CD4-positive, alpha-beta T cell treated with Interleukin-4 for 1 hour (primary cell): ENCODE measurements at regions not wholly inside any gene's neighbourhood (a gene's known extent, or its start where the extent isn't known, plus 50 kb on each side); places are given as distances from the start of the nearest gene placed in this dataset.

Source experiments
- DNase-seq, 2 donors: peaks; one replicate each; pipeline ENCODE4 v3.0.0-alpha.2; 2020 to 2022

DNA sequence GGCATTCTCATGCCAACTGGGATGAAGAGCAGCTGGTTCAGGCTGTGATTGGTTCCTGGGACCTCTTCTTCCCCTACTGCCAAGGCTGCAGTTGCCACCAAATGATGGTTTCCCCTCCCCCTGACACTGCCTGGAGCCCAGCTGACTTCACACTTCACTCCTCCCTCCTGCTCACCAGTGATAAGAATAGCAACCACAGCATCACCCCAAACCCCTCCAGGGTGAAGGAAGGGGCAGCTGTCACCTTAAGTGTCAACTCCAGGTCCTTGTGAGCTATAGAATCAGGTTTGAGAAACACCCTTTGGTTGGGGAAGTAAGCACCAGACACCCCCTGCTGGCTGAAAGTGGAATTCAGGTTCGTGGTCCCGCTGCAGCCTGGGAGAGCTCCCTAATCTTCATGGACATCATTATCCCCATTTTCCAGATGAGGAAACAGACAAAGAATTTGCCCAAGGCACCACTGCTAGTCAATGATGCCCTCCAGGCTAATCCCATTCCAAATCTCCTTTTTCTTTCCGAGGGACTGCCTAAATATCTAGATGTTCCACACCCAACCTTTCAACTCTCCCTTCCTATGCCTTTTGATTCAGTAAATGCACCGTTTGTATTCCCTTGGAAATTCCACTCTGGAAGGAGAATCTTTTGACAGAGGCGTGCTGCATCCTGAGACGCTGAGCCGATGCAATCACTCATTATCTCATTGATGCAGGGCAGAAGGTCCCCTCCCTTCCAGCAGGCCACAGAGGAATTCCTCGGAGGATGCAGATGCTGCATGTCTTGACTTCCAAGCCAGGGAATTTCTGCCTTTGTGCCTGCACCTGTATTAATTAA is 50.6 kb upstream of the UQCRFS1 start:
- DNase-seq: peak; percentile 59 to 64

DNA sequence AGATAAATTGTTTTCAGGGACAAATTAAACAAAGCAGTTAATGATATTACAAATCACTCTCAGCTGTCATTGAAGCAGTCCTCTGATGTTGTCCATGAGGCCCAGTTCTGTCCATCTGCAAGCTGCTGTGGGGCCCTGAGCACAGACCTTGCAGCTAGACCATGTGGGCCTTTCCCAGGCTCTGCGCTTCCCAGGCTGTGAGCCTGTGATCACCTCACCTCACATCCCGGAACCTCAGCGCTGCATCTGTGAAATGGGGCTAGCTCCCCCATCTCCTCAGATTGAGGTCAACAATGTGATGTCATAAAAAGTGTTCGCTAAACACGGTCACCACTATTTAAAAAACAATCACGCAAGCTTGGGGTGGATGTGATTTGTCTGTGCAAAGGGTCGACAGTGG is 51.9 kb upstream of the UQCRFS1 start:
- DNase-seq: no peak

DNA sequence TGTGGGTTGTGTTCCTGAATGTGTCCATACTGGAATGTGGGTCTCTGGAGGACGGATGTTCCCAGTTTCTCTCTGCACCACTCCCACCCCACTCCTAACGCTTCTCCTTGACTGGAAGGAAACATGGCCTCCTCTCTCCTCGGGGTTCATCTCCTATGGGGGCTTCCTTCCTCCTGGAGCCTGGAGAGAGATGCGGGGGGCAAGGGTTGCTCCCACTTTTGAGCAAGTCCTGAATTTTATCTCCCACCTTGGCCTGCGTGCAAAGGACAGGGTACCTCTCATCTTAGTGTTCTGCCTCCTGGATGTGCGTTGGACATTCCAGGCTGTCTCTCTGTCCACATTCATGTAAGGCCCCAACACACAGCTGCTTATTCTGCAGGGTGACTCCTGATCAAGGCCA is 52.5 kb upstream of the UQCRFS1 start:
- DNase-seq: no peak

DNA sequence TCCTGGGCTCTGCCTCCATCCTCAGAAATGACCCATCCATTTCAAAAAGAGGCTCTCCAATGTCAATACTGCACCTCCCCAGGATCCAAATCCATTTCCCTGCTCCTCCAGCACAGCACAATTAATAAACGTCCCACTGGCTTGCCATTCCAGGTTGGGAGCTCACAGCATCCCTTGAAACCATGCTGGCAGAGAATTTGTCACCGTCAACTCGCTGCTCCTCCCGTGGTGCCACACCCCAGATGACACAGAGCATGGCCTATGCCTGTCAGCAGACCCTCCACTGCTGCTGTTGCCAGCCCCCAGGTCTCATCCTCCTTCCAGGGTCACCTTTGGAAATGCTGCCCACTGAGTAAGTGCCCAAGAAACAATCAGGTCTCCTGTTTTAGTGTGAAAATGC is 53.0 kb upstream of the UQCRFS1 start:
- no peak for DNase-seq

DNA sequence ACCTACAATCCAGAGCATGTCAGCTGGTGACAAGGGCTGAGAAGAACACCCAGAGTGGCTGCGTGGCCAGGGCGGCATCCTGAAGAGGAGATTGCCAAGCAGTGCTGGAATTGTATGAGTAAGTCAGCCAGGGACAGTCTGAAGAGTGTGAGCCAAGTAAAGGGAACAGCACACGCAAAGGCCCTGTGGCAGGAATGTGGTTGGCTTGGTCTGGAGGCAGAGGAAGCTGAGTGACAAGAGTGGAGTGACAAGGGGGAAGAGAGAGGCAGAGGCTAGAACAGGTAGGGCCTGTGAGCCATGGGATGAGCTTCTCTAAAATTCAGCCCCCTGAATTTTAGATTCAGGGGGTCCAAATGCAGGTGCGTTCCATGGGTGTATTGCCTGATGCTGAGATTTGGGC is 53.7 kb upstream of the UQCRFS1 start:
- no peak for DNase-seq

DNA sequence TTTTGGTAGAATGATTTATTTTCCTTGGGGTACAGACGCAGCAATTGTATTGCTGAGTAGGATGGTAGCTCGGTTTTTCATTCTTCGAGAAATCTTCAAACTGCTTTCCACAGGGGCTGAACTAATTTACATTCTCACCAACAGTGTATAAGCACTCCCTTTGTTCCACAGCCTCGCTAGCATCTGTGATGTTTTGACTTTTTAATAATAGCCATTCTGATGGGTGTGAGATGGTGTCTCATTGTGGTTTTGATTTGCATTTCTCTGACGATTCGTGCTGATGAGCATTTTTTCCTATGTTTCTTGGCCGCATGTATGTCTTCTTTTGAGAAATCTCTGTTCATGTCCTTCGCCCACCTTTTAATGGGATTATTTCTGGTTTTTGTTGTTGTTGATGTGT is 54.8 kb upstream of the UQCRFS1 start:
- no peak for DNase-seq

DNA sequence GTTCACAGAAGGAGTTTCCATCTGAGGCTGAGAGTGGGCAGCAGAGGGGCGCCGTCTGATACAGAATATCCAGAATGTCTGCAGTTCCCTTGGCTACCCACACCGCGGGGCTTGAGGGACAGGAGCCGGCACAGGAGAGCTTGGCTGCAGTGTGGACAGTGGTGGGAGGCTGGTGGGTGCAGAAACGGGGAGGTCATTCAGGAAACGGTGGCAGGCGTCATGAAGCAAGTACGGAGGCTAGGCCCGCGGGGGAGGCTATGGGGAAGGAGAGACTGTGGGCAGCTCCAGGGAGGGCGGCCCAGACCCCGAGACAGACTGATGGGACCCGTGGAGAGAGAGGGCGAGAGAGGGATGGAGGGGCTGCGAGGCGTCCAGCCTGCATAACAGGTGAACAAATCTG is 55.2 kb upstream of the UQCRFS1 start:
- DNase-seq: no peak

DNA sequence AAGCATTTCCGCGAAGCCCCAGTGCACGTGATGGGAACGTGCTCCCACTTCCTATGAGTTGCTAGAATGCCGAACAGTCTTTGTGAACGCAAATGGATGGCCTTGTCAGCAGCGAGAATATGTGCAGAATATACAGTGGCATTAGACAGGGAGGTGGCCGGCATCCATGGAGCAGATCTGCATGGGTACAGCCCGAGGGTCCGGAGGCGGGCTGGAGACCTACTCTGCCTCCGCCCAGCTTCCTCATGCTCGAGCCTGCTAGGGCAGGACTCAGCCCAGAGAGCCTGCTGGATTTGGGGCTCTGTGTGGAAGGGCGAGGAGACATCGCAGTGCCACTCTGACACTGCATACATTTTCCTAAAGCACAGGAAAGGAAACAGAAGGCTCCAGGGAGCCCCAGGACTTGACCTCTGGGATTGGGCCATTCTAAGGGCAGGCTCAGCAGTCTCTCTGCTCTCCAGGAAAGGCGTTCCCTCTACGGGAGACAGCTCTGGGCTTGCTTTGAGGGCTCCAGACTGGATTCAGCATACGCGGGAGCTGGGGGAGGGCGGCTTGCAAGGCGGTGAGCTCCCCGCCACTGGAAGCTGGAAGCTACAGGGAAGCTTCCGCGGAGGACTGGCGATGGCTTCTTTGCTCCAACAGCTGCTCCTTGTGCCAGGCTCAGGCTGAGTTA is 55.9 kb upstream of the UQCRFS1 start:
- no peak for DNase-seq

DNA sequence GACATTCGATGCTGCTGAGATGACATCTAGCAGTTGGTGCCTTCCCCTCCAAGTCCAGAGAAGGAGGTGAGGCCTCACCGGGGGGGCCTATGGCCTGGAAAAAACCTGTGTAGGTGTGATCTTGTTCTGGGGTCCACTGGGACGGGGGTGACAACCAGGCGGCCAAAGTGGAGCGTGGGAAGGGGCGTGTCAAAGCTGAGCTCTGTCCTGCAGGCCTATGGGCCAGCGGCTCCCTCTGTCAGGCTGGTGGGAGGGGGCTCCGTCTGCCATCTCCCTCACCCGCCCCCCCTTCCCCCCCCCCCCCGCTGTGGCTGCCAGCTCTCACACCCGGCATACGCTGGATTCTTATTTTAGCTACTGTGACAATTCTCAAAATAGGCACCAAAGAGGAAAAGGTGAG is 56.7 kb upstream of the UQCRFS1 start:
- no peak for DNase-seq

DNA sequence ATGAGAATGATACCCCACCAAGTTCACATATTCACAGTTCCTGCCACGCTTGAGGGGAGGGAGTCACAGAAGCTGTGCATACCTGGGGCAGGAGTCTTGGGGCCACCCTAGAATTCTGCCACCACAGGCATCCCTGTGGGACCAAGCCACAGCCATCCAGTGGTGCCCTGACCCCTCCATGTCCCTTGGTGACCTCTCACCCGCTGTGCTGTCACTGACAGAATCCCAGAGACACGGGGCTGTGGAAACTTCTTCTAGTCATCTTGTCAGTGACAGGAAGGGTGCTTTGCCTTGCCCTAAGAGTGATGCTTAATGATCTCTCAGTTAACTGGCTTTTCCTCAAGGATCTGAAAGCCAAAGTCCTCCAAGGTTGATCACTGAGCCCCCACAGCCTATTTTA is 58.4 kb upstream of the UQCRFS1 start:
- DNase-seq: no peak

DNA sequence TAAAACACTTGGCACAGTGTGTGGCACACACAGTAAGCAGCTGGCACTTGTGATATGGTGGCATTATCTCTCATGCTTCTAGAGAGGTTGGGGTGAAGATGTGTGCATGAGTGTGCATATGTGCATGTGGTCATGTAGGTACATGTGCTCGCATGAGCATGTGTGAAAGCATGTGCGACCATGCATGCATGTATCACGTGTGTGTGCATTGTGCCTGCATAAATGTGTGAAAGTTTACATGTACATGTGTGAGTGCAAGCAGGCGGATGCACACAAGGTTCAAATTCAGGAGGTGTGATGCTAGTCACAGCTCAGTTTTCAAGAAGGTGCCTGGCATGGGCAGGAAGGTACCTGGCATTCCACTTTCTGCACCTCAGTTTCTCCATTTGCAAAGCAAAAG is 59.0 kb upstream of the UQCRFS1 start:
- no peak for DNase-seq

DNA sequence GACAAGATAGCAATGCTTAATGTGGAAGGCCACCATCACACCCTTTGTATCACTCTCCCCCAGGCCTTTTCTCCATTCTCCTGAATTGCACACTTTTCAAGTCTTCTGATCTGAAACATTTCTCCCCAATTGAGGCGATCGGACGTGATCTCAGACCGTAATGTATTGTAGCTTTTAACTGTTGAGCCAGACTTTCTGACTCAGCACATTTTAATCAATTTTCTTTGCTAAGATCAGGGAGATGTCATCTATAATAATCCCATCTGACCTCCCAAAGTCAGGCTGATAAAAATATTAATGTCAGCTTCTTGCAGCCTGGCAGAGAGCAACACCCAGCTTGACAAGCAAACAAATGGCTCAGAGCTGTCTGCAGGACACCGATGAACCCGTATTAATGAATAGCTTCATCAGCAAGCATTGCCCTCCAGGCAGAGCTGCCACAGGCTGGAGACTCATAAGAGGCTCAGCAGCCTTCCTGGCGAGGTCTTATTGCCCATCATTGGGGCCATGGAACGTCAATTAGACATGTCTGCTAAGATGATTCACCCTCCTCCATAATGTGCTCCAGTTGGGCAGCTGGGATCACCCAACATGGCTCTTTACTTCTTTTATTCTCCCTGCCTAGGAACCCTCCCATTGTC is 60.2 kb upstream of the UQCRFS1 start:
- DNase-seq: no peak

DNA sequence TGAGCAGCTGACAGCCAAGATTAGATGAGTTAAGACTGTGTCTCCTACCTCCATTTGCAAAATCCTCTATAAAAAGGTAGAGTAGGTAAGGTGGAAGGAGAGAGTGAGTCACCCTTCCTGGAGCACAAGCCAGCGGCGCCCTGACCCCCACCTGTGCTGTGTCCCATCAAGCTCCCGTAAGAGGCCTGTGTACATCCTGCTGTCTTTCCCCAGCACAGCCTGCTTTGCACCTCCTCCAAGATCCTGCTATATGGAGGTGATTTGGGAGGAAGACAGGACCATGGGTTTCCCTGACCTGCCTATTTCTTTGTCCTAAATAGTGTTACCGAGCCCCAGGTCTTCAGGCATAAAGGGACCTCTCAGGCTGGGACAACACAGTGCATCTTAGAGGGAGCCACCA is 62.3 kb upstream of the UQCRFS1 start:
- no peak for DNase-seq

DNA sequence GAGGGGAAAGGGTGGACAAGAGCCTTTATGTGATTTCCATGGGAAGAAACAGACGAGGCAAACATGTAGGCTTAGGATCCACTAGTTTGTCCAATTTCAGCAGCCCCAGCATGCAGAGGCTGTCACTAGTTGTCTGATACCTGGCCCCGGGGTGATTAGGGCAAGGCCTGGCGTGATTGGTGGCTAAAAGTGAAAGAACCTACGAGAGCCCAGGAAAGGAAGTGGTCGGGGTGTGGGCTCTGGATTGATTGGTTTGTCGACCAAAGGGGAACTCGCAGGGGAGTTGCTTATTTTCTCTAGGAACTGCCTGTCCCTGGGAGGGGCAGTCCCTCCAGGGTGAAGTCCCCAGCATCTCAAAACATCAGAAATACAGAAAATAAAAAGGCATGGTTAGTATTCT is 64.2 kb upstream of the UQCRFS1 start:
- DNase-seq: peak; percentile 71 to 77

DNA sequence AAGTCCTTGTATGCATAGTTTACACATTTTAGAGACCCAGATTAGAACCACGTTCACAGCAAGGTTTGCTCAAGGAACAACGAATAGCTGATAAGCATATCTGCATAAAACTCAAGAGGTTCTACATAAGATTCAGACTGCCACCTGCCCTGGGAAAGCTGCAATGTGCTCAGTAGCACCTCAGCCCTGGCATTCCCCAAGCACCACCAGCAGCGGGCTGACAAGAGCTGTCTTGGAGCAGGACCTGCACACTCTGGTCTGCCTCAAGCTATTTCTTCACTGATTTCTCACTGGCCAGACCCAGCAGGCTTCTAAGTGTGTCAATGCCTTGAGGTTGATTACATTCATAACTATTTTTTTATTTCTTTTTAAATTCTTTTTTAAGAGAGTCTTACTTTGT is 65.8 kb upstream of the UQCRFS1 start:
- no peak for DNase-seq

DNA sequence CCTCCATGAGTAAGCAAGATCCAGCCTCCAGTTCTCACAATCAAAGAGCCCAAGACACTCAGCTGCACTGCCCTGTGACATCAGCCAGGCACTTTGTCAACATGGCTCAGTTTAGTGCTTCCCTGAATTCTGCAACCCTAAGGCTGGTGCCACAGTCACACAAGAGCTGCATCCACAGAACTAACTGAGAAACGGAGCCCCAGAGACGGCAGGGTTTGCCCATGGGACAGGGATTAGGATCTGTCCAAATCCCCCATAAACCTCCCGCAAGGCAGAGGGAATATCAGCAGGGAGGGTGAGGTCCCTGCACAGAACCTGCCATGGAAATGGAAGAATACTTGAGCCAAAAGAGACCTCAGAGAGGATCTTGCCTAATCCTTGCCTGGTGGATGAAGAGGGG is 70.4 kb upstream of the UQCRFS1 start:
- DNase-seq: no peak

DNA sequence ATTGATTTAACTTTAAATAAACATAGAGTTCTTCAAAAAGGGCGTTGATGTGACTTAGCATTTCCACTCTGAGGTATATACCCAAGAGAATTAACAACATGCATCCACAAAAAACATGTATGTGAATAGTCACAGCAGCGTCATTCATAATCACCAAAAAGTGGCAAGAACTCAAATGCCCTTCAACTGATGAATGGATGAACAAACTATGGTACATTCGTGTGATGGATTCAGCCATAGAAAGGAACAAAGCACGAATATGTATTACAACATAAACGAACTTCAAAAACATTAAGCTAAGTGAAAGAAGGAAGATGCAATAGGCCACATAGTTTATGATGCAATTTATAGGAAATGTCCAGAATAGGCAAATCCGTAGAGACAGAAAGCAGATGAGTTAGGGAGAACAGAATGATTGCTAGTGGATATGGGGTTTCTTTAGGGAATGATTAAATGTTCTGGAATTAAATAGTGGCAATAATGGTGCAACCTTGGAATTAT is 72.3 kb upstream of the UQCRFS1 start:
- DNase-seq: no peak

DNA sequence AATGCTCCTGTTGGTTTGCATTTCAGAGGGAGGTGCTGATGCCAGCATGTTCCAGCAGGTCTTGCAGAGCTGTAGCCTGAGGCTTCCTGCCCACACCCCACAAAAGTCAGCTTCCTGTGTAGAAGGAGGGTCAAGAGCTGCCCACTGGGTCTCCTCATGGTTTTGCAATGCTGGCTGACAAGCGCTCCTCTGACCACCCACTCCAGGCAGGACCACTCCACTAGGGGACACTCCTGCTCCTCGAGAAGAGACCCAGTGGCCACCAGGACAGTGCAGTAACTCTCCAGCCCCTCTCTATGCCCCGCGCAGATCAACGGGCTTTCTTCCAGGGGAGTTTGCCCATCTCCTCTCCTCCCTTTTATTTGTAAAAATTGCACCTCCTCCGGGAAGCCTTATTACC is 72.9 kb upstream of the UQCRFS1 start:
- no peak for DNase-seq

DNA sequence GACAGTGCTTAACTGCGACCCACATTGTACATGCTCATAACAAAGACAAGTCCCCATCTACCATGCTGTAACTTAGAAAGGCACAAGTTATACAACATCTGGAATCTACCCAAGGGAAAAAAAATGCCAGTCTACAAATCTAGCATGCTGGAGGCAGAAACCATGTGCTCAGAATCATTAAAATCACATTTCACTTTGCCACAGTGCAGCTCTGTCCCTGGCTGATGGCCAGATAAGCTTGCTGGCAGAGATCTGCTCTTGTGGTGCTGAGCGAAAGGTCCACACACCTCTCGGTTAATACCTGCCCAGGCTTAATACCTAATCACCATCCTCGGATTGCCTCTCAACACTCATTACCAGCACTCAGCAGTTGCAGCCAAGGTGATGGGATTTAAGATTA is 74.1 kb upstream of the UQCRFS1 start:
- no peak for DNase-seq

DNA sequence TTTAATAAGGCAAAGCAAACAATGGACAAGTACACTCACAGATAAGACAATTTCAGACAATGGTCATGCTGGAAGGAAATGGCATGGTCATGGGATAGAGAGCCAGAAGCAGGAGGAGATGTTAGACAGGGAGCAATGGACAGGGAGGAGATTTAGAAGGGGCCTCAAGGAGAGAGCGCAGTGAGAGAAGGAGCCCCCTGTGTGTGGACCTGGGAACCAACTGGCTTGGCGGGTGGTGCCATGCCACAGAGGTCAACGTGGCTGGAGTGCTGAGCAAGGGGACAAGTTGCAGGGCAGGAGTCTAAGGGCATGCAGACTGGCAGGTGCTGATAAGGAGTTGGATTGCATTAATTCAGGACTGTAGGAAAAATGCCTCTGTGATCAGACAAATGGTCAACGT is 75.3 kb upstream of the UQCRFS1 start:
- DNase-seq: no peak

DNA sequence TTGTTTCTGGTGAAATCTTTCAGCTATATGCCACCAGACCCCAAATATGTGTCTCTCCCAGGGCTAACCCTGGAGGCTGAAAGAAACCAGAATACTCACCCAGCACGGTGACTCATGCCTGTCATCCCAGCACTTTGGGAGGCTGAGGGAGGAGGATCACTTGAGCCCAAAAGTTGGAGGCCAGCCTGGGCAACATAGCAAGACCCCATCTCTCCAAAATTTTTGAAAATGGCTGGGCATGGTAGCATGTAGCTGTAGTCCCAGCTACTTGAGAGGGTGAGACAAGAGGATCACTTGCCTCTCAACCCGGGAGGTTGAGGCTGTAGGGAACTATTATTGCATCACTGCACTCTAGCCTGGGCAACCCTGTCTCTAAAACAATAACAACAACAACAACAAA is 76.1 kb upstream of the UQCRFS1 start:
- DNase-seq: no peak

DNA sequence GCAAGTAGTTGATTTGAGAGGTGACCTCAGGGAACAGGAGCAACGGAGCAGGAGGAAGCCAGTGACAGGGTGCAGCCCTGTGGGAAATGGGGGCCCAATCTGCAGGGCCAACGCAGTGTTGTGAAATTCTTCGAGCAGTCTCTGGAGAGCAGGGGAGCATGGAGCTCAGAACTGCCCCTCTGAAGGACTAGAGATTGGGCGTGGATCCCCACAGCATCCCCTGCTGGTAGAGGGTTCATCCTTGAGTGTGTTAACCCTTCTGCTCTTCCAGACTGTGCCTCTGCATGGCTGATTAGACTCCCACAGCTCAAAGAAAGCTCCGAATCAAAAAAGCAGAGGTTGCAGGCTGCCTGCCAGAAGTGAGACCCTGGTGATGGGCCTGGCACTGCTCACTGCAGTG is 77.9 kb upstream of the UQCRFS1 start:
- DNase-seq: no peak

DNA sequence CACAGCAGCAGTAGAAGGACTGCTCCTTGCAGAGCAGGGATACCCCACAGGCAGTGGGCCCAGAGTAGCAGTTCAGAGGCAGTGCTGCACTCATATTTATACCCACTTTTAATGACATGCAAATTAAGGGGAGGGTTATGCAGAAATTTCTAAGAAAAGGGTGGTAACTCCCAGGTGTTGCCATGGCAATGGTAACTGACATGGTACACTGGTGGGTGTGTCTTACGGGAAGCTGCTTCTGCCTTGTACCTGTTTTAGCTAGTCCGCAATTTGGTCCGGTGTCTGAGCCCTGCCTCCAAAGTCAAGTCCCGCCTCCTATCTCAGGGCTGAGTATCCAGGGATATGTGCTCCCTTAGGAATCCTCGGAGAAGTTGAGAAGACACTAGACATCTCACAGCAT is 79.2 kb upstream of the UQCRFS1 start:
- no peak for DNase-seq

DNA sequence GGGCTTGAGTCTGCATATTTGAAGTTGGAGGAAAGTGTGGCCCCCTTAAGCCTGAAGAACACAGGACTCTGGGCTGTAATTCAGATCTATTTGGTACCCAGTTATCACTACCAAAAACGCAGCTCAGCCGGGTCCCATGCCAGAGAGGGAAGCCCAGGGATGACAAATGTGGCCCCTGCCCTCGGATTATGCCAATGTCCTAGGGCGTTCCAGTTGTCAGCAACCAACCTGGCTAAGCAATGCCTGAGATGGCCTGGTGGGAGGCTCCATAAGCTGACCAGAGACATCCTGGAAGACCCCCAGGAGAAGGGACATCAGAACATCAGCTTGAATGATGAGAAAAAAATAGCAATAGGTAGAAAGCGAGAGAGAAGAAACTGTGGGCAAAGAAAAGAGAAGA is 79.6 kb upstream of the UQCRFS1 start:
- no peak for DNase-seq
